C4-2B (cell line): ENCODE measurements at regions not wholly inside any gene's neighbourhood (a gene's known extent, or its start where the extent isn't known, plus 50 kb on each side); places are given as distances from the start of the nearest gene placed in this dataset.

Experiments
- CTCF ChIP-seq: fragments of 450-650 bp; conservative IDR thresholded peaks from 2 replicates; pipeline ENCODE4 v1.5.1; 2017; ENCODE audit warnings: mild to moderate bottlenecking
- ZFX ChIP-seq: fragments of 450-650 bp; IDR thresholded peaks from 2 replicates; pipeline ENCODE4 v1.6.1; 2017

GRCh38 chr14:25472700-25473099 is 422.8 kb upstream of the STXBP6 start:
- TF ChIP-seq CTCF, result no peak
- TF ChIP-seq ZFX, result no peak
